HG02840 (cell line): ENCODE measurements at regions not wholly inside any gene's neighbourhood (a gene's known extent, or its start where the extent isn't known, plus 50 kb on each side); places are given as distances from the start of the nearest gene placed in this dataset.

ENCODE experiments used
- ATAC-seq: cut with Tn5 transposase; IDR thresholded peaks from one replicate; pipeline ENCODE4 v1.9.1; 2021; ENCODE audit warnings: mild to moderate bottlenecking, moderate library complexity, moderate number of reproducible peaks; ENCODE audit not compliant: unreplicated experiment, low FRiP score

- ATAC-seq: no peak
Measured at GRCh38 chr6:23441808-23442461, 684.1 kb upstream of the NRSN1 start.

GRCh38 chr6:23445157-23445710 is 680.8 kb upstream of the NRSN1 start:
- ATAC-seq: no peak

- no peak for ATAC-seq
Measured at GRCh38 chr6:23446469-23446967, 679.5 kb upstream of the NRSN1 start.

GRCh38 chr6:23447731-23448130 is 678.3 kb upstream of the NRSN1 start:
- ATAC-seq: no peak

- ATAC-seq: no peak
Measured at GRCh38 chr6:23448281-23448680, 677.7 kb upstream of the NRSN1 start.

- ATAC-seq: no peak
Measured at GRCh38 chr6:23454080-23454976, 671.7 kb upstream of the NRSN1 start.

- ATAC-seq: no peak
Measured at GRCh38 chr6:23455754-23456153, 670.3 kb upstream of the NRSN1 start.

GRCh38 chr6:23456396-23456795 is 669.6 kb upstream of the NRSN1 start:
- ATAC-seq: no peak

- no peak for ATAC-seq
Measured at GRCh38 chr6:23457321-23457720, 668.7 kb upstream of the NRSN1 start.

- no peak for ATAC-seq
Measured at GRCh38 chr6:23465912-23466311, 660.1 kb upstream of the NRSN1 start.

GRCh38 chr6:23477586-23477985 is 648.4 kb upstream of the NRSN1 start:
- no peak for ATAC-seq

- no peak for ATAC-seq
Measured at GRCh38 chr6:23478312-23478711, 647.7 kb upstream of the NRSN1 start.

- no peak for ATAC-seq
Measured at GRCh38 chr6:23483896-23484295, 642.1 kb upstream of the NRSN1 start.

GRCh38 chr6:23494367-23494766 is 631.6 kb upstream of the NRSN1 start:
- ATAC-seq: no peak

GRCh38 chr6:23498013-23498412 is 628.0 kb upstream of the NRSN1 start:
- ATAC-seq: no peak

- ATAC-seq: no peak
Measured at GRCh38 chr6:23499549-23499948, 626.5 kb upstream of the NRSN1 start.

GRCh38 chr6:23503173-23503572 is 622.8 kb upstream of the NRSN1 start:
- ATAC-seq: no peak

- no peak for ATAC-seq
Measured at GRCh38 chr6:23505026-23505425, 621.0 kb upstream of the NRSN1 start.

- ATAC-seq: no peak
Measured at GRCh38 chr6:23510778-23511510, 615.1 kb upstream of the NRSN1 start.

GRCh38 chr6:23511817-23512216 is 614.2 kb upstream of the NRSN1 start:
- ATAC-seq: no peak

GRCh38 chr6:23518294-23518693 is 607.7 kb upstream of the NRSN1 start:
- no peak for ATAC-seq
